Mammary epithelial cell (primary cell): ENCODE measurements at regions not wholly inside any gene's neighbourhood (a gene's known extent, or its start where the extent isn't known, plus 50 kb on each side); places are given as distances from the start of the nearest gene placed in this dataset.

Source experiments
- EZH2 ChIP-seq: IDR thresholded peaks from 2 replicates; pipeline ENCODE4 v1.6.1; 2012; ENCODE audit warnings: low read length, inconsistent platforms, borderline replicate concordance
- TF ChIP-seq, protein P1 (sequence below), 2 donors: IDR thresholded peaks in 1 of 2; conservative IDR thresholded peaks in 1 of 2; 2 replicates each; pipeline ENCODE4 v1.5.1; 2011 to 2012; ENCODE audit warnings: inconsistent platforms in 2 of 2, low read length in 2 of 2, mild to moderate bottlenecking in 2 of 2, control low read depth in 1 of 2, low read depth in 1 of 2; ENCODE audit not compliant: insufficient read depth in 1 of 2; ENCODE audit errors: extremely low read depth in 1 of 2

DNA sequence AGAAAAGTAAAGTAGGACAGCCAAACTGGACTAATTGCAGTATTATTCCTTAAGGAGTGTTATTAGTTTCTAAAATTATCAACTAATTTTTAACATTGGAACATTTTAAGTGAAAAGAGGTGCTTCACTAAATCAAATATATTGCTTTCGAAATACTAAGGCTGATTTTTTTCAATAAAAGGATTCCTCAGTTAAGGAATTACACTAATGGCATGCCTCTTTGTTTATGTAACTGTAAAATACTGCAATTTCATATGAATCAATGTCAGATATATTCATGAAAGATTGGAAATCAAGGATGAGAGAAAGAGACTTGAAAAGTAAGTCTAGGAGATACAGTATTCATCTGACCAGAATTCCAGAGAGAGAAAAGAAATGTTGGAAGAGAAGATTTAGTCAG is 129.8 kb downstream of the TANC2 start:
- TF ChIP-seq, protein P1, sequence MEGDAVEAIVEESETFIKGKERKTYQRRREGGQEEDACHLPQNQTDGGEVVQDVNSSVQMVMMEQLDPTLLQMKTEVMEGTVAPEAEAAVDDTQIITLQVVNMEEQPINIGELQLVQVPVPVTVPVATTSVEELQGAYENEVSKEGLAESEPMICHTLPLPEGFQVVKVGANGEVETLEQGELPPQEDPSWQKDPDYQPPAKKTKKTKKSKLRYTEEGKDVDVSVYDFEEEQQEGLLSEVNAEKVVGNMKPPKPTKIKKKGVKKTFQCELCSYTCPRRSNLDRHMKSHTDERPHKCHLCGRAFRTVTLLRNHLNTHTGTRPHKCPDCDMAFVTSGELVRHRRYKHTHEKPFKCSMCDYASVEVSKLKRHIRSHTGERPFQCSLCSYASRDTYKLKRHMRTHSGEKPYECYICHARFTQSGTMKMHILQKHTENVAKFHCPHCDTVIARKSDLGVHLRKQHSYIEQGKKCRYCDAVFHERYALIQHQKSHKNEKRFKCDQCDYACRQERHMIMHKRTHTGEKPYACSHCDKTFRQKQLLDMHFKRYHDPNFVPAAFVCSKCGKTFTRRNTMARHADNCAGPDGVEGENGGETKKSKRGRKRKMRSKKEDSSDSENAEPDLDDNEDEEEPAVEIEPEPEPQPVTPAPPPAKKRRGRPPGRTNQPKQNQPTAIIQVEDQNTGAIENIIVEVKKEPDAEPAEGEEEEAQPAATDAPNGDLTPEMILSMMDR (conservative IDR thresholded peaks at IDR 0.05 in 1 of 2, IDR thresholded peaks at IDR 0.05 in 1 of 2; ENCODE audit: extremely low read depth in 1 of 2, insufficient read depth in 1 of 2, low read depth in 1 of 2, low read length in 2 of 2): no peak
- TF ChIP-seq EZH2: no peak
